ENCODE measurements at regions not wholly inside any gene's neighbourhood (a gene's known extent, or its start where the extent isn't known, plus 50 kb on each side); places are given as distances from the start of the nearest gene placed in this dataset.
"Not testable (repeated sequence)": the region's sequence is repeated elsewhere in the genome, so short reads cannot be mapped to it uniquely, and the experiment has no call there.

DNA sequence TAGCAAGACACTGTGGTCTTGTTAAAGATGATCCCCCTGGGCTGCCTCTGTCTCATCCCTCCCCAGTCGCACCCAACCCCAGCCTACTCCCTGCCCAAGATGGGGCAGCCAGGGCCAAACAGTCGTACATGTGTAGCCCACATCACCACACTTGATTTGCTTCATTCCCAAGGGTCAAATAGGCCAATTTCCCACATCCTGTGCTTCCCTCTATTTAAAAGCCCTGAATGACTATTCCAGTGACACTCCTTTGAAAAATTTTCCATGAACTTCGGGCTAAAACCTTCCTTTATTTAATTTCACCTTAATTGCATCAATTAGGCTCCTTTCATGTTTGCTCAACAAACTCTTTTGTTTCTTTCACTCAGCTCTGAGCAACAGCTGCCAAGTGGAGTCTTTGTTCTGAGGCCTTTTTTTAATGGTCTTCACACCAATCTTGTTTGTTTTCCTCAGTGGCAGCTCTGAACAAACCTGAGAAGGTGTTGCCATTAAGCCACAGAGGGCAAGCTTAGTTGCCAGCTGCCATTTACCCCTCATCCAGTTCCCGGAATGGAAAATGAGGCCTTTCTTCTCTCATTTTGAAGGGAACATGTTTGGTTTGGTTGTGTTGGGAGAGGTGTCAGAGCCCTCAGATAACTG is 126.9 kb downstream of the APIP start:
- CTCF ChIA-PET, result interaction anchor here (1.3 to 2.3 kb wide), 4 partner anchors 22 to 203 kb away, joined by 4 to 7 read pairs (median 4); no protein-coding TSS in a partner anchor
- POLR2A ChIA-PET, result no interaction called here
- H3K36me3 ChIP-seq (ENCODE audit: control insufficient read depth in 4 of 4, insufficient read depth in 4 of 4, low read length in 3 of 4), result no peaks in the 10 kb centered on the region
- H3K4me1 ChIP-seq (ENCODE audit: control extremely low read depth in 1 of 4, control insufficient read depth in 4 of 4, insufficient read depth in 4 of 4, low read length in 3 of 4), result peaks cover 7 to 24% (median 15%) of the 10 kb centered on the region in 4 experiments
- no peak overlapping the region for H3K27ac ChIP-seq (ENCODE audit: insufficient read depth in 1 of 2, low read depth in 1 of 2, low read length in 2 of 2, poor library complexity in 1 of 2, severe bottlenecking in 2 of 2)
- no peak for DNase-seq
- no peaks in the 10 kb centered on the region for H3K27me3 ChIP-seq (replicated peaks in 2 of 5; ENCODE audit: control insufficient read depth in 4 of 5, insufficient read depth in 5 of 5, low read length in 4 of 5)
- no peak overlapping the region for H3K4me3 ChIP-seq (ENCODE audit: control insufficient read depth in 1 of 7, extremely low read depth in 1 of 7, insufficient read depth in 4 of 7, low read depth in 2 of 7, low read length in 6 of 7)
- H3K9me3 ChIP-seq (ENCODE audit: control extremely low read depth in 1 of 5, control insufficient read depth in 4 of 5, insufficient read depth in 2 of 5, low read depth in 1 of 5, low read length in 4 of 5), result peaks cover 0 to 10% (median 2%) of the 10 kb centered on the region in 5 experiments
- 100% methylated on average over 2 of the region's 4 CpGs for WGBS (ENCODE audit: insufficient coverage)

GRCh38 chr11:34788642-34789041 is 127.5 kb downstream of the APIP start:
- no peak overlapping the region for H3K4me3 ChIP-seq (ENCODE audit: control insufficient read depth in 1 of 7, extremely low read depth in 1 of 7, insufficient read depth in 4 of 7, low read depth in 2 of 7, low read length in 6 of 7)
- no peaks in the 10 kb centered on the region for H3K36me3 ChIP-seq (ENCODE audit: control insufficient read depth in 4 of 4, insufficient read depth in 4 of 4, low read length in 3 of 4)
- POLR2A ChIA-PET, result no interaction called here
- no peak overlapping the region for H3K27ac ChIP-seq (ENCODE audit: insufficient read depth in 1 of 2, low read depth in 1 of 2, low read length in 2 of 2, poor library complexity in 1 of 2, severe bottlenecking in 2 of 2)
- 100% methylated on average over 2 of the region's 2 CpGs for WGBS (ENCODE audit: insufficient coverage)
- DNase-seq, result no peak
- H3K27me3 ChIP-seq (replicated peaks in 2 of 5; ENCODE audit: control insufficient read depth in 4 of 5, insufficient read depth in 5 of 5, low read length in 4 of 5), result no peaks in the 10 kb centered on the region
- H3K9me3 ChIP-seq (ENCODE audit: control extremely low read depth in 1 of 5, control insufficient read depth in 4 of 5, insufficient read depth in 2 of 5, low read depth in 1 of 5, low read length in 4 of 5), result peaks cover 0 to 10% (median 2%) of the 10 kb centered on the region in 5 experiments
- CTCF ChIA-PET, result no interaction called here
- peaks cover 7 to 24% (median 15%) of the 10 kb centered on the region in 4 experiments for H3K4me1 ChIP-seq (ENCODE audit: control extremely low read depth in 1 of 4, control insufficient read depth in 4 of 4, insufficient read depth in 4 of 4, low read length in 3 of 4)

- Histone ChIP-seq H3K4me1 (ENCODE audit: control extremely low read depth in 1 of 4, control insufficient read depth in 4 of 4, insufficient read depth in 4 of 4, low read length in 3 of 4) (peaks cover 7 to 20% (median 15%) of the 10 kb centered on the region in 4 experiments), H3K4me3 (ENCODE audit: control insufficient read depth in 1 of 7, extremely low read depth in 1 of 7, insufficient read depth in 4 of 7, low read depth in 2 of 7, low read length in 6 of 7) (no peak overlapping the region), H3K27ac (ENCODE audit: insufficient read depth in 1 of 2, low read depth in 1 of 2, low read length in 2 of 2, poor library complexity in 1 of 2, severe bottlenecking in 2 of 2) (no peak overlapping the region), H3K9me3 (ENCODE audit: control extremely low read depth in 1 of 5, control insufficient read depth in 4 of 5, insufficient read depth in 2 of 5, low read depth in 1 of 5, low read length in 4 of 5) (peaks cover 0 to 10% (median 2%) of the 10 kb centered on the region in 5 experiments), H3K36me3 (ENCODE audit: control insufficient read depth in 4 of 4, insufficient read depth in 4 of 4, low read length in 3 of 4) (no peaks in the 10 kb centered on the region), H3K27me3 (replicated peaks in 2 of 5; ENCODE audit: control insufficient read depth in 4 of 5, insufficient read depth in 5 of 5, low read length in 4 of 5) (no peaks in the 10 kb centered on the region)
- no peak for DNase-seq
- POLR2A ChIA-PET, result no interaction called here
- no CpG with 5 or more reads among the region's 1 CpG for WGBS (ENCODE audit: insufficient coverage)
- CTCF ChIA-PET, result no interaction called here
Observed at GRCh38 chr11:34787895-34788294, 128.3 kb downstream of the APIP start.

DNA sequence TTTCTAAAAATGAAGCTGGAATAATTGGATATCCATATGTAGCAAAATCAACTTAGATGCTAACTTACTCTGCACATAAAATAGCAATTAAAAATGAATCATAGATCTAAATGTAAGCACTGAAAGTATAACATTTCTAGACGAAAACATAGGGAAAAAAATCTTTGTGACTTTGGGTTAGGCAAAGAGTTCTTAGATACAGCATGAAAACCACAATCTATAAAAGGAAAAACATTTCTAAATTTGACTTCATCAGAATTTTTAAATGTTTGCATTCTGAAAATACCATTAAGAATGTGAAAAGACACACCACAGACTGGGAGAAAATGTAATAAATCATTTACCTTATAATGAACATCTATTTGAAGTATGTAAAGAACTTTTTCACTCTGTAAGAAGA is 128.8 kb downstream of the APIP start:
- POLR2A ChIA-PET, result no interaction called here
- H3K4me1 ChIP-seq (ENCODE audit: control extremely low read depth in 1 of 4, control insufficient read depth in 4 of 4, insufficient read depth in 4 of 4, low read length in 3 of 4), result peaks cover 4 to 16% (median 12%) of the 10 kb centered on the region in 4 experiments

GRCh38 chr11:34784318-34784841 is 131.8 kb downstream of the APIP start:
- Histone ChIP-seq H3K27me3 (replicated peaks in 2 of 5; ENCODE audit: control insufficient read depth in 4 of 5, insufficient read depth in 5 of 5, low read length in 4 of 5) (no peaks in the 10 kb centered on the region), H3K4me1 (ENCODE audit: control extremely low read depth in 1 of 4, control insufficient read depth in 4 of 4, insufficient read depth in 4 of 4, low read length in 3 of 4) (no peaks in the 10 kb centered on the region), H3K9me3 (ENCODE audit: control extremely low read depth in 1 of 5, control insufficient read depth in 4 of 5, insufficient read depth in 2 of 5, low read depth in 1 of 5, low read length in 4 of 5) (peaks cover 0 to 3% (median 0%) of the 10 kb centered on the region in 5 experiments), H3K36me3 (ENCODE audit: control insufficient read depth in 4 of 4, insufficient read depth in 4 of 4, low read length in 3 of 4) (no peaks in the 10 kb centered on the region), H3K4me3 (ENCODE audit: control insufficient read depth in 1 of 7, extremely low read depth in 1 of 7, insufficient read depth in 4 of 7, low read depth in 2 of 7, low read length in 6 of 7) (no peak overlapping the region), H3K27ac (ENCODE audit: insufficient read depth in 1 of 2, low read depth in 1 of 2, low read length in 2 of 2, poor library complexity in 1 of 2, severe bottlenecking in 2 of 2) (no peak overlapping the region)
- DNase-seq, result no peak
- POLR2A ChIA-PET, result no interaction called here
- CTCF ChIA-PET, result no interaction called here
- WGBS (ENCODE audit: insufficient coverage), result 86% methylated on average over 1 of the region's 2 CpGs

More for the DNA sequence above, 128.8 kb downstream of the APIP start:
- H3K9me3 ChIP-seq (ENCODE audit: control extremely low read depth in 1 of 5, control insufficient read depth in 4 of 5, insufficient read depth in 2 of 5, low read depth in 1 of 5, low read length in 4 of 5), result peaks cover 0 to 10% (median 2%) of the 10 kb centered on the region in 5 experiments
- no peak overlapping the region for H3K27ac ChIP-seq (ENCODE audit: insufficient read depth in 1 of 2, low read depth in 1 of 2, low read length in 2 of 2, poor library complexity in 1 of 2, severe bottlenecking in 2 of 2)
- H3K36me3 ChIP-seq (ENCODE audit: control insufficient read depth in 4 of 4, insufficient read depth in 4 of 4, low read length in 3 of 4), result no peaks in the 10 kb centered on the region
- no peak overlapping the region for H3K4me3 ChIP-seq (ENCODE audit: control insufficient read depth in 1 of 7, extremely low read depth in 1 of 7, insufficient read depth in 4 of 7, low read depth in 2 of 7, low read length in 6 of 7)
- no CpG with 5 or more reads among the region's 1 CpG for WGBS (ENCODE audit: insufficient coverage)
- CTCF ChIA-PET, result no interaction called here
- H3K27me3 ChIP-seq (replicated peaks in 2 of 5; ENCODE audit: control insufficient read depth in 4 of 5, insufficient read depth in 5 of 5, low read length in 4 of 5), result no peaks in the 10 kb centered on the region
- no peak for DNase-seq

DNA sequence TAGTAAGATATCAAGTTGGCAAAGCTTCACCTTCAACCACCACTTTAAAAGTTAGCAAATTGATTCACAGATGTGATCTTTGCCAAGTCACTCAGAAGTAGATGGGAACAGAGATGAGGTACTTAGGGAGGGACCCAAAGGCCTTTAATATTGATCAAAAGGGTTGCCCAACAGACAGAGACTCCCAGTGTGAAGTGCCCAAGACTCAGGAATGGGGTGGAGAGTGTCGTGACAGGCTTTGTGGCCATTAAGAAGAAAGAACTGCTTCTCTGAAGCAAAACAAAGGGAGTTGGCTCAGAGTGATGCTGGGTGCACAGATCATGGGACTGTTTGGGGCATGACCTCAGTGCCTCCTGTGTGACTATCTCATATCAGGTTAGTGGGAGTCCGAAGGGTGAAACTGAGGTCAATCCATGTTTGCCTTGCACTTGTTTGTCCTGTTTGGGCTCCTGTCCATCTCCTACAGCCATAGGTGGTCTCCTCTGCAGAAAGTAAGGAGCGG is 132.3 kb downstream of the APIP start:
- ChIA-PET CTCF (no interaction called here), POLR2A (no interaction called here)
- no peak for DNase-seq
- H3K4me3 ChIP-seq (ENCODE audit: control insufficient read depth in 1 of 7, extremely low read depth in 1 of 7, insufficient read depth in 4 of 7, low read depth in 2 of 7, low read length in 6 of 7), result no peak overlapping the region
- no peaks in the 10 kb centered on the region for H3K4me1 ChIP-seq (ENCODE audit: control extremely low read depth in 1 of 4, control insufficient read depth in 4 of 4, insufficient read depth in 4 of 4, low read length in 3 of 4)
- H3K9me3 ChIP-seq (ENCODE audit: control extremely low read depth in 1 of 5, control insufficient read depth in 4 of 5, insufficient read depth in 2 of 5, low read depth in 1 of 5, low read length in 4 of 5), result no peaks in the 10 kb centered on the region
- WGBS (ENCODE audit: insufficient coverage), result 94% methylated on average over 2 of the region's 3 CpGs
- H3K36me3 ChIP-seq (ENCODE audit: control insufficient read depth in 4 of 4, insufficient read depth in 4 of 4, low read length in 3 of 4), result no peaks in the 10 kb centered on the region
- H3K27ac ChIP-seq (ENCODE audit: insufficient read depth in 1 of 2, low read depth in 1 of 2, low read length in 2 of 2, poor library complexity in 1 of 2, severe bottlenecking in 2 of 2), result no peak overlapping the region
- no peaks in the 10 kb centered on the region for H3K27me3 ChIP-seq (replicated peaks in 2 of 5; ENCODE audit: control insufficient read depth in 4 of 5, insufficient read depth in 5 of 5, low read length in 4 of 5)

DNA sequence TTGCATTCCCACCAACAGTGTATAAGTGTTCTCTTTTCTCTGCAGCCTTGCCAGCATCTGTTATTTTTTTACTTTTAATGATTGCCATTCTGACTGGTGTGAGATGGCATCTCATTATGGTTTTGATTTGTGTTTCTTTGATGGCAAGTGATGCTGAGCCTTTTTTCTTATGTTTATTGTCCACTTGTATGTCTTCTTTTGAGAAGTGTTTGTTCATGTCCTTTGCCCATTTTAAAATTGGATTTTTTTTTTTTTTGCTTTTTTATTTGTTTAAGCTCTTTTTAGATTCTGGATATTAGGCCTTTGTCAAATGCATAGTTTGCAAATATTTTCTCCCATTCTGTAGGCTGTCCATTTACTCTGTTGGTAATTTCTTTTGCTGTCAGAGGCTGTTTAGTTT is 134.4 kb downstream of the APIP start:
- H3K9me3 ChIP-seq (ENCODE audit: control extremely low read depth in 1 of 5, control insufficient read depth in 4 of 5, insufficient read depth in 2 of 5, low read depth in 1 of 5, low read length in 4 of 5); H3K27ac ChIP-seq (ENCODE audit: insufficient read depth in 1 of 2, low read depth in 1 of 2, low read length in 2 of 2, poor library complexity in 1 of 2, severe bottlenecking in 2 of 2); H3K4me1 ChIP-seq (ENCODE audit: control extremely low read depth in 1 of 4, control insufficient read depth in 4 of 4, insufficient read depth in 4 of 4, low read length in 3 of 4); DNase-seq; POLR2A ChIA-PET; H3K27me3 ChIP-seq (replicated peaks in 2 of 5; ENCODE audit: control insufficient read depth in 4 of 5, insufficient read depth in 5 of 5, low read length in 4 of 5); CTCF ChIA-PET; H3K4me3 ChIP-seq (ENCODE audit: control insufficient read depth in 1 of 7, extremely low read depth in 1 of 7, insufficient read depth in 4 of 7, low read depth in 2 of 7, low read length in 6 of 7); H3K36me3 ChIP-seq (ENCODE audit: control insufficient read depth in 4 of 4, insufficient read depth in 4 of 4, low read length in 3 of 4): not testable (repeated sequence)
